ENCODE measurements at regions not wholly inside any gene's neighbourhood (a gene's known extent, or its start where the extent isn't known, plus 50 kb on each side); places are given as distances from the start of the nearest gene placed in this dataset.
A peak's percentile ranks its signal among the peaks of the same experiment; 100 is the strongest.
"Not testable (repeated sequence)": the region's sequence is repeated elsewhere in the genome, so short reads cannot be mapped to it uniquely, and the experiment has no call there.

- no peak overlapping the region for H3K4me2 ChIP-seq (ENCODE audit: low read length)
- H3K36me3 ChIP-seq (ENCODE audit: insufficient read depth, low read length): no peaks in the 10 kb centered on the region
- no peaks in the 10 kb centered on the region for H3K4me1 ChIP-seq (ENCODE audit: insufficient read depth, low read length)
- TF ChIP-seq, protein P1, sequence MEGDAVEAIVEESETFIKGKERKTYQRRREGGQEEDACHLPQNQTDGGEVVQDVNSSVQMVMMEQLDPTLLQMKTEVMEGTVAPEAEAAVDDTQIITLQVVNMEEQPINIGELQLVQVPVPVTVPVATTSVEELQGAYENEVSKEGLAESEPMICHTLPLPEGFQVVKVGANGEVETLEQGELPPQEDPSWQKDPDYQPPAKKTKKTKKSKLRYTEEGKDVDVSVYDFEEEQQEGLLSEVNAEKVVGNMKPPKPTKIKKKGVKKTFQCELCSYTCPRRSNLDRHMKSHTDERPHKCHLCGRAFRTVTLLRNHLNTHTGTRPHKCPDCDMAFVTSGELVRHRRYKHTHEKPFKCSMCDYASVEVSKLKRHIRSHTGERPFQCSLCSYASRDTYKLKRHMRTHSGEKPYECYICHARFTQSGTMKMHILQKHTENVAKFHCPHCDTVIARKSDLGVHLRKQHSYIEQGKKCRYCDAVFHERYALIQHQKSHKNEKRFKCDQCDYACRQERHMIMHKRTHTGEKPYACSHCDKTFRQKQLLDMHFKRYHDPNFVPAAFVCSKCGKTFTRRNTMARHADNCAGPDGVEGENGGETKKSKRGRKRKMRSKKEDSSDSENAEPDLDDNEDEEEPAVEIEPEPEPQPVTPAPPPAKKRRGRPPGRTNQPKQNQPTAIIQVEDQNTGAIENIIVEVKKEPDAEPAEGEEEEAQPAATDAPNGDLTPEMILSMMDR (IDR thresholded peaks at IDR 0.05; ENCODE audit: insufficient read depth, low read depth, low read length): no peak
- no peak for TF ChIP-seq EZH2 (IDR thresholded peaks at IDR 0.05; ENCODE audit: insufficient read depth, low read length)
- peak; percentile 34 for DNase-seq (ENCODE audit: low read depth)
- Mint-ChIP-seq H3K9me3 (ENCODE audit: unreplicated experiment) (no peaks in the 10 kb centered on the region), H3K4me1 (ENCODE audit: low read depth, unreplicated experiment) (no peaks in the 10 kb centered on the region), H3K36me3 (ENCODE audit: low read depth, unreplicated experiment) (no peaks in the 10 kb centered on the region), H3K27me3 (ENCODE audit: low read depth, unreplicated experiment) (no peaks in the 10 kb centered on the region), H3K4me3 (ENCODE audit: unreplicated experiment) (no peak overlapping the region), H3K27ac (ENCODE audit: unreplicated experiment) (no peak overlapping the region)
- no peak overlapping the region for H3K27ac ChIP-seq (ENCODE audit: low read depth, low read length)
- FAIRE-seq: peak; percentile 94
- no peaks in the 10 kb centered on the region for H4K20me1 ChIP-seq (ENCODE audit: insufficient read depth, low read length)
- no peaks in the 10 kb centered on the region for H3K9me3 ChIP-seq (ENCODE audit: insufficient read depth, low read depth, low read length)
- no peak overlapping the region for H3K4me3 ChIP-seq (ENCODE audit: insufficient read depth, low read depth, low read length)
- no peaks in the 10 kb centered on the region for H3K27me3 ChIP-seq (ENCODE audit: insufficient read depth, low read length)
- no peak overlapping the region for H3K9ac ChIP-seq (ENCODE audit: low read length)
- no peaks in the 10 kb centered on the region for H3K79me2 ChIP-seq (ENCODE audit: insufficient read depth, low read length)
- no peak overlapping the region for H2AFZ ChIP-seq (ENCODE audit: low read depth, low read length)
Measured at GRCh38 chrX:96480081-96480480, 204.6 kb upstream of the DIAPH2 start.

DNA sequence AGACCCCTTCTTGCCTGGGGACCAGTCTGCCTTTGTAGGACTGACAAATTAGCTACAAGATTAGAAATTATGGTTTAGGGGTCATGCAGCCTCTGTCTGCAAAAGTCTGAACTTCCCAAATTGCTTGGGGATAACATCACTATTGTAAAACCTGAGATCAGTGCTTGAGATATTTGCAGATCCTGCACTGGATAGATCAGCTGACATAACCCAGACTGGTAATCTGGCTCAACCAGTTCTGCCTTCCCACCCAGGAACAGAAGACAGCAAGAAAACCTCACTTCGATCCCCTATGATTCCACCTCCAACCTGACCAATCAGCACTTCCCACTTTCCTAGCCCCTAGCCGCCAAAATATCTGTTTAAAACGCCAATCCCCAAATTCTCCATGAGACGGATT is 202.8 kb upstream of the DIAPH2 start:
- no peak overlapping the region for H3K4me3 ChIP-seq (ENCODE audit: insufficient read depth, low read depth, low read length)
- Mint-ChIP-seq H3K27me3 (ENCODE audit: low read depth, unreplicated experiment) (no peaks in the 10 kb centered on the region), H3K4me3 (ENCODE audit: unreplicated experiment) (no peak overlapping the region), H3K36me3 (ENCODE audit: low read depth, unreplicated experiment) (no peaks in the 10 kb centered on the region), H3K4me1 (ENCODE audit: low read depth, unreplicated experiment) (no peaks in the 10 kb centered on the region), H3K9me3 (ENCODE audit: unreplicated experiment) (no peaks in the 10 kb centered on the region), H3K27ac (ENCODE audit: unreplicated experiment) (no peak overlapping the region)
- no peaks in the 10 kb centered on the region for H3K27me3 ChIP-seq (ENCODE audit: insufficient read depth, low read length)
- no peak for FAIRE-seq
- no peaks in the 10 kb centered on the region for H3K36me3 ChIP-seq (ENCODE audit: insufficient read depth, low read length)
- H2AFZ ChIP-seq (ENCODE audit: low read depth, low read length): no peak overlapping the region
- no peaks in the 10 kb centered on the region for H3K4me1 ChIP-seq (ENCODE audit: insufficient read depth, low read length)
- DNase-seq (ENCODE audit: low read depth): no peak
- no peak overlapping the region for H3K27ac ChIP-seq (ENCODE audit: low read depth, low read length)
- H4K20me1 ChIP-seq (ENCODE audit: insufficient read depth, low read length): no peaks in the 10 kb centered on the region
- no peak for TF ChIP-seq EZH2 (IDR thresholded peaks at IDR 0.05; ENCODE audit: insufficient read depth, low read length)
- TF ChIP-seq, protein P1 (IDR thresholded peaks at IDR 0.05; ENCODE audit: insufficient read depth, low read depth, low read length): no peak
- H3K4me2 ChIP-seq (ENCODE audit: low read length): no peak overlapping the region
- no peak overlapping the region for H3K9ac ChIP-seq (ENCODE audit: low read length)
- H3K9me3 ChIP-seq (ENCODE audit: insufficient read depth, low read depth, low read length): no peaks in the 10 kb centered on the region
- no peaks in the 10 kb centered on the region for H3K79me2 ChIP-seq (ENCODE audit: insufficient read depth, low read length)

DNA sequence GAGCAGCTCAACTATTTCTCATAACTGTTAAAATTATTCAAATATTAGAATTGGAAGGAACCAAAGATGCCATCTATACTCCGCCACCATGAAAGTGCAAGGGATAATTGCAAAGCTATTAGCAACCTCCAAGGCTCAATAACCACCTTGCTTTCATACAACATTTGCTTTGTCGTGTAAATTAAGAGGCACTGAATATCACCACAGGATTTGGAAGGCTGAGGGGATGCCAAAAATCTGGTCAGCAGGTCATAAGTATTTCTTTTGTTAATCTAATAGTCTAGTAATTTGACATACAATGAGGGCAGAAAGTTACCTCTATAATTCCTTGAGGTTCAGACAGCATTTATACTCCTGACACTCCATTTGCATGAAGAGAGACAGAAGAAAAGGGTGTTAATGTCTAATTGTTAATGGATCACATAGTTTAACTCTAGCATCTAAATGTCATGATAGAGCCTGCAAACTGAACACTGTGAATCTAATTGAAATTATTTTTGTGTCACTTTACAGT is 200.9 kb upstream of the DIAPH2 start:
- no peaks in the 10 kb centered on the region for H4K20me1 ChIP-seq (ENCODE audit: insufficient read depth, low read length)
- H3K4me1 Mint-ChIP-seq (ENCODE audit: low read depth, unreplicated experiment): no peaks in the 10 kb centered on the region
- H3K4me2 ChIP-seq (ENCODE audit: low read length): no peak overlapping the region
- DNase-seq (ENCODE audit: low read depth) (no peak), FAIRE-seq (peak; percentile 55)
- no peaks in the 10 kb centered on the region for H3K9me3 Mint-ChIP-seq (ENCODE audit: unreplicated experiment)
- H3K27ac Mint-ChIP-seq (ENCODE audit: unreplicated experiment): no peak overlapping the region
- no peaks in the 10 kb centered on the region for H3K9me3 ChIP-seq (ENCODE audit: insufficient read depth, low read depth, low read length)
- no peaks in the 10 kb centered on the region for H3K27me3 Mint-ChIP-seq (ENCODE audit: low read depth, unreplicated experiment)
- no peaks in the 10 kb centered on the region for H3K27me3 ChIP-seq (ENCODE audit: insufficient read depth, low read length)
- H3K4me1 ChIP-seq (ENCODE audit: insufficient read depth, low read length): no peaks in the 10 kb centered on the region
- H3K36me3 Mint-ChIP-seq (ENCODE audit: low read depth, unreplicated experiment): no peaks in the 10 kb centered on the region
- no peak overlapping the region for H2AFZ ChIP-seq (ENCODE audit: low read depth, low read length)
- no peaks in the 10 kb centered on the region for H3K79me2 ChIP-seq (ENCODE audit: insufficient read depth, low read length)
- no peak overlapping the region for H3K4me3 Mint-ChIP-seq (ENCODE audit: unreplicated experiment)
- no peak overlapping the region for H3K9ac ChIP-seq (ENCODE audit: low read length)
- no peak overlapping the region for H3K4me3 ChIP-seq (ENCODE audit: insufficient read depth, low read depth, low read length)
- no peak for TF ChIP-seq EZH2 (IDR thresholded peaks at IDR 0.05; ENCODE audit: insufficient read depth, low read length)
- TF ChIP-seq, protein P1 (IDR thresholded peaks at IDR 0.05; ENCODE audit: insufficient read depth, low read depth, low read length): no peak
- H3K27ac ChIP-seq (ENCODE audit: low read depth, low read length): no peak overlapping the region
- H3K36me3 ChIP-seq (ENCODE audit: insufficient read depth, low read length): no peaks in the 10 kb centered on the region

GRCh38 chrX:96486687-96487086 is 198.0 kb upstream of the DIAPH2 start:
- H3K36me3 Mint-ChIP-seq (ENCODE audit: low read depth, unreplicated experiment); H2AFZ ChIP-seq (ENCODE audit: low read depth, low read length); H3K27me3 Mint-ChIP-seq (ENCODE audit: low read depth, unreplicated experiment); H3K9me3 Mint-ChIP-seq (ENCODE audit: unreplicated experiment); H3K4me3 Mint-ChIP-seq (ENCODE audit: unreplicated experiment); H3K36me3 ChIP-seq (ENCODE audit: insufficient read depth, low read length); DNase-seq (ENCODE audit: low read depth); H4K20me1 ChIP-seq (ENCODE audit: insufficient read depth, low read length); FAIRE-seq; H3K27ac Mint-ChIP-seq (ENCODE audit: unreplicated experiment); H3K27ac ChIP-seq (ENCODE audit: low read depth, low read length); H3K4me3 ChIP-seq (ENCODE audit: insufficient read depth, low read depth, low read length); H3K27me3 ChIP-seq (ENCODE audit: insufficient read depth, low read length); H3K9me3 ChIP-seq (ENCODE audit: insufficient read depth, low read depth, low read length); H3K4me1 Mint-ChIP-seq (ENCODE audit: low read depth, unreplicated experiment); H3K79me2 ChIP-seq (ENCODE audit: insufficient read depth, low read length); H3K4me1 ChIP-seq (ENCODE audit: insufficient read depth, low read length); H3K9ac ChIP-seq (ENCODE audit: low read length); H3K4me2 ChIP-seq (ENCODE audit: low read length): not testable (repeated sequence)

All from astrocyte (in vitro differentiated cells and primary cell).